ENCODE measurements at regions not wholly inside any gene's neighbourhood (a gene's known extent, or its start where the extent isn't known, plus 50 kb on each side); places are given as distances from the start of the nearest gene placed in this dataset.

DNA sequence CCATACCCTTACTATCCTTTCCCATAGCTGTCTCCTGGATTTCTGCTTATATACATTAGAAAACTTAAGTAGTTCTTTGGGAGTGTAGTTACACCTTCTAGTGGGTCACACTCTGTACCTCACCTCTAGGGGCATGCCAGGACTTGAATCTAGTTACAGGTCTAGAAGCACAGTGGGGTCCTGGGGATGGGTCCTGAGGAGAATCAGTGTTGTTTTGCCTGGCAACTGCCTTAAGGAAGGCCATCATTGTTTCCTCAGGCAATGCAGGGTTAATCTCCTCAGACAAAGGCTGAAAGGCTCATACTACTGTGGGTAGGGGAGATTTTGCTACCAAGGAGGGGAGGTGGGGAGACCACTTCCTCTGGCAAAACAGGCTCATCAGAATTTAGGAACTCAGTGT is 750.3 kb downstream of the FAT4 start:
- TF ChIP-seq SP2 (CRISPR knock-in tag; IDR thresholded peaks at IDR 0.05) (no peak), NKX3-1 (CRISPR knock-in tag; IDR thresholded peaks at IDR 0.05) (no peak), AHR (CRISPR knock-in tag; IDR thresholded peaks at IDR 0.05) (no peak), ZNF180 (CRISPR knock-in tag; IDR thresholded peaks at IDR 0.05; ENCODE audit: borderline replicate concordance, low read depth) (no peak), POLR2AphosphoS5 (IDR thresholded peaks at IDR 0.05; ENCODE audit: low read depth, low read length) (no peak)
- TF ChIP-seq, protein P1, sequence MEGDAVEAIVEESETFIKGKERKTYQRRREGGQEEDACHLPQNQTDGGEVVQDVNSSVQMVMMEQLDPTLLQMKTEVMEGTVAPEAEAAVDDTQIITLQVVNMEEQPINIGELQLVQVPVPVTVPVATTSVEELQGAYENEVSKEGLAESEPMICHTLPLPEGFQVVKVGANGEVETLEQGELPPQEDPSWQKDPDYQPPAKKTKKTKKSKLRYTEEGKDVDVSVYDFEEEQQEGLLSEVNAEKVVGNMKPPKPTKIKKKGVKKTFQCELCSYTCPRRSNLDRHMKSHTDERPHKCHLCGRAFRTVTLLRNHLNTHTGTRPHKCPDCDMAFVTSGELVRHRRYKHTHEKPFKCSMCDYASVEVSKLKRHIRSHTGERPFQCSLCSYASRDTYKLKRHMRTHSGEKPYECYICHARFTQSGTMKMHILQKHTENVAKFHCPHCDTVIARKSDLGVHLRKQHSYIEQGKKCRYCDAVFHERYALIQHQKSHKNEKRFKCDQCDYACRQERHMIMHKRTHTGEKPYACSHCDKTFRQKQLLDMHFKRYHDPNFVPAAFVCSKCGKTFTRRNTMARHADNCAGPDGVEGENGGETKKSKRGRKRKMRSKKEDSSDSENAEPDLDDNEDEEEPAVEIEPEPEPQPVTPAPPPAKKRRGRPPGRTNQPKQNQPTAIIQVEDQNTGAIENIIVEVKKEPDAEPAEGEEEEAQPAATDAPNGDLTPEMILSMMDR (CRISPR knock-in tag; IDR thresholded peaks at IDR 0.05): no peak
- TF ChIP-seq, protein P2, sequence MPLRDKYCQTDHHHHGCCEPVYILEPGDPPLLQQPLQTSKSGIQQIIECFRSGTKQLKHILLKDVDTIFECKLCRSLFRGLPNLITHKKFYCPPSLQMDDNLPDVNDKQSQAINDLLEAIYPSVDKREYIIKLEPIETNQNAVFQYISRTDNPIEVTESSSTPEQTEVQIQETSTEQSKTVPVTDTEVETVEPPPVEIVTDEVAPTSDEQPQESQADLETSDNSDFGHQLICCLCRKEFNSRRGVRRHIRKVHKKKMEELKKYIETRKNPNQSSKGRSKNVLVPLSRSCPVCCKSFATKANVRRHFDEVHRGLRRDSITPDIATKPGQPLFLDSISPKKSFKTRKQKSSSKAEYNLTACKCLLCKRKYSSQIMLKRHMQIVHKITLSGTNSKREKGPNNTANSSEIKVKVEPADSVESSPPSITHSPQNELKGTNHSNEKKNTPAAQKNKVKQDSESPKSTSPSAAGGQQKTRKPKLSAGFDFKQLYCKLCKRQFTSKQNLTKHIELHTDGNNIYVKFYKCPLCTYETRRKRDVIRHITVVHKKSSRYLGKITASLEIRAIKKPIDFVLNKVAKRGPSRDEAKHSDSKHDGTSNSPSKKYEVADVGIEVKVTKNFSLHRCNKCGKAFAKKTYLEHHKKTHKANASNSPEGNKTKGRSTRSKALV (CRISPR knock-in tag; IDR thresholded peaks at IDR 0.05): no peak
